GM12892 (cell line): ENCODE measurements at regions not wholly inside any gene's neighbourhood (a gene's known extent, or its start where the extent isn't known, plus 50 kb on each side); places are given as distances from the start of the nearest gene placed in this dataset.
"Not testable (repeated sequence)": the region's sequence is repeated elsewhere in the genome, so short reads cannot be mapped to it uniquely, and the experiment has no call there.

Experiments used
- POLR2A ChIP-seq: IDR thresholded peaks from 2 replicates; pipeline ENCODE4 v1.6.1; 2011; ENCODE audit warnings: low read depth, low read length, control low read depth
- POLR2AphosphoS5 ChIP-seq: IDR thresholded peaks from 2 replicates; pipeline ENCODE4 v1.6.1; 2011; ENCODE audit warnings: low read depth, low read length, control low read depth
- TAF1 ChIP-seq: IDR thresholded peaks from 2 replicates; pipeline ENCODE4 v1.6.1; 2011; ENCODE audit warnings: low read depth, mild to moderate bottlenecking, control low read depth, low read length, borderline replicate concordance

- not testable (repeated sequence) for TF ChIP-seq POLR2AphosphoS5, TAF1, POLR2A
Measured at GRCh38 chr16:88178896-88179295, 203.9 kb upstream of the ZNF469 start.
